K562 (cell line): ENCODE measurements at regions not wholly inside any gene's neighbourhood (a gene's known extent, or its start where the extent isn't known, plus 50 kb on each side); places are given as distances from the start of the nearest gene placed in this dataset.

Source experiments
- ADNP ChIP-seq: fragments of 200-800 bp; sonication (Bioruptor generic); IDR thresholded peaks from 2 replicates; pipeline ENCODE4 v1.6.1; 2016; ENCODE audit warnings: missing genetic modification characterization, missing compliant biosample characterization
- BACH1 ChIP-seq: fragments of 200-800 bp; sonication (Bioruptor generic); IDR thresholded peaks from 2 replicates; pipeline ENCODE4 v1.6.1; 2016; ENCODE audit warnings: missing genetic modification characterization, missing compliant biosample characterization
- IRF2 ChIP-seq: sonication (generic); formaldehyde crosslinking; IDR thresholded peaks from 2 replicates; pipeline ENCODE4 v1.8.1; 2022; ENCODE audit warnings: mild to moderate bottlenecking, missing genetic modification reagents
- KDM1A ChIP-seq, 2 experiments: fragments of 450-650 bp; IDR thresholded peaks; 2 replicates each; pipeline ENCODE4 v1.6.1; 2016; ENCODE audit warnings: mild to moderate bottlenecking in 2 of 2
- NONO ChIP-seq, 2 experiments: fragments of 200-400 bp in 1 of 2; fragments of 450-650 bp in 1 of 2; formaldehyde crosslinking in 1 of 2; IDR thresholded peaks; 2 replicates each; pipeline ENCODE4 v1.6.1; 2017; ENCODE audit warnings: low read depth in 2 of 2, mild to moderate bottlenecking in 2 of 2, moderate library complexity in 2 of 2, low read length in 1 of 2
- POLR2A ChIP-seq: fragments of 450-650 bp; conservative IDR thresholded peaks from 2 replicates; pipeline ENCODE4 v1.6.1; 2016
- RHOXF2B ChIP-seq: fragments of 250-450 bp; sonication (Bioruptor Pico); conservative IDR thresholded peaks from 2 replicates; pipeline ENCODE4 v1.5.1; 2021
- U2AF2 ChIP-seq: fragments of 200-400 bp; formaldehyde crosslinking; optimal IDR thresholded peaks from 2 replicates; pipeline ENCODE3; 2017; ENCODE audit warnings: low read depth, mild to moderate bottlenecking, low read length
- USF1 ChIP-seq: sonication (generic); formaldehyde crosslinking; IDR thresholded peaks from 2 replicates; pipeline ENCODE4 v1.9.0; 2022; ENCODE audit warnings: mild to moderate bottlenecking, missing genetic modification reagents
- ZNF695 ChIP-seq: fragments of 450-650 bp; formaldehyde crosslinking; IDR thresholded peaks from 2 replicates; pipeline ENCODE4 v1.4.0; 2020; ENCODE audit warnings: mild to moderate bottlenecking, moderate library complexity

DNA sequence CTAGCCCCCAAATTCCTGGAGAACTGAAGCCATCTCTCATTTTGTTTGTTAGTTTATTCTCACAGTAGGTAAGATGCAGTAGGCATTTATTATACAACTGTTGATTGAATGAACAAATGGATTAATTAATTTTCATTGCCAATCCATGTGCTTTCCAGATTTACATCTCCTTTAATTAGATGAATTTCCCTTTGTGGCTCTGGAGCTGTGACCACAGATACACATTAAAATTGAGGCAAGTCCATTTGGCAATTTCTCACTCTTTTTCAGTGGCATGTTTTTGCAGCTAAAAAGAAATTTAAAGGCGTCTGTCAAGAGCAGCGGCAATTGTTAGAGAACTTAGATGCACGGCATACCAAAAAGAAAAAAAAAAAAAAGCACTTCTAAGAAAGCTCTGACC is 635.4 kb upstream of the SOX9 start:
- TF ChIP-seq IRF2: no peak
- no peak for TF ChIP-seq U2AF2
- TF ChIP-seq BACH1 (tag): no peak
- TF ChIP-seq USF1 (CRISPR knock-in tag): no peak
- TF ChIP-seq RHOXF2B: no peak
- no peak for TF ChIP-seq NONO (IDR thresholded peaks at IDR 0.05; ENCODE audit: low read depth in 2 of 2, low read length in 1 of 2)
- TF ChIP-seq ZNF695 (CRISPR knock-in tag): no peak
- TF ChIP-seq KDM1A (IDR thresholded peaks at IDR 0.05): no peak
- no peak for TF ChIP-seq ADNP (tag)
- TF ChIP-seq POLR2A: no peak
